GM23248 (cell line): ENCODE measurements at regions not wholly inside any gene's neighbourhood (a gene's known extent, or its start where the extent isn't known, plus 50 kb on each side); places are given as distances from the start of the nearest gene placed in this dataset.

Source experiments
- DNase-seq: peaks from one replicate; pipeline ENCODE4 v3.0.0-alpha.2; 2015
- H2AFZ ChIP-seq: fragments of 200-600 bp; sonication (generic); 2 replicates; pipeline ENCODE4 v1.6.1; 2016; ENCODE audit warnings: antibody characterized with exemption
- H3F3A ChIP-seq: fragments of 200-600 bp; sonication (generic); 2 replicates; pipeline ENCODE4 v1.6.1; 2016; ENCODE audit warnings: mild to moderate bottlenecking, antibody characterized with exemption, mixed run types; ENCODE audit not compliant: insufficient read depth
- H3K27ac ChIP-seq: fragments of 200-600 bp; sonication (generic); 2 replicates; pipeline ENCODE4 v1.5.1; 2016; ENCODE audit warnings: mild to moderate bottlenecking
- H3K27me3 ChIP-seq: fragments of 200-600 bp; sonication (generic); replicated peaks from 2 replicates; pipeline ENCODE4 v1.6.1; 2016; ENCODE audit warnings: mild to moderate bottlenecking; ENCODE audit not compliant: insufficient read depth
- H3K36me3 ChIP-seq: fragments of 200-600 bp; sonication (generic); 2 replicates; pipeline ENCODE4 v1.6.1; 2016; ENCODE audit warnings: low read depth, mild to moderate bottlenecking
- H3K4me1 ChIP-seq: fragments of 200-600 bp; sonication (generic); 2 replicates; pipeline ENCODE4 v1.6.1; 2016; ENCODE audit warnings: mild to moderate bottlenecking; ENCODE audit not compliant: insufficient read depth
- H3K4me2 ChIP-seq: fragments of 200-600 bp; sonication (generic); one replicate; pipeline ENCODE4 v1.6.1; 2016; ENCODE audit warnings: mild to moderate bottlenecking; ENCODE audit not compliant: unreplicated experiment
- H3K4me3 ChIP-seq: fragments of 200-600 bp; sonication (generic); 2 replicates; pipeline ENCODE4 v1.5.1; 2016; ENCODE audit warnings: mild to moderate bottlenecking
- H3K79me2 ChIP-seq: fragments of 200-600 bp; sonication (generic); 2 replicates; pipeline ENCODE4 v1.6.1; 2016; ENCODE audit warnings: mild to moderate bottlenecking; ENCODE audit not compliant: insufficient read depth
- H3K9ac ChIP-seq: fragments of 200-600 bp; sonication (generic); 2 replicates; pipeline ENCODE4 v1.6.1; 2016; ENCODE audit warnings: mild to moderate bottlenecking
- H3K9me2 ChIP-seq: fragments of 200-600 bp; sonication (generic); 2 replicates; pipeline ENCODE4 v1.6.1; 2016; ENCODE audit warnings: mixed run types, mild to moderate bottlenecking, moderate library complexity; ENCODE audit not compliant: insufficient read depth
- H3K9me3 ChIP-seq: fragments of 200-600 bp; sonication (generic); one replicate; pipeline ENCODE4 v1.6.1; 2017; ENCODE audit warnings: low read depth
- H4K20me1 ChIP-seq: fragments of 200-600 bp; sonication (generic); 2 replicates; pipeline ENCODE4 v1.6.0; 2016; ENCODE audit not compliant: insufficient read depth
- EZH2 ChIP-seq: fragments of 200-600 bp; sonication (generic); IDR thresholded peaks from 2 replicates; pipeline ENCODE4 v1.6.1; 2018; ENCODE audit warnings: antibody characterized with exemption, mild to moderate bottlenecking; ENCODE audit not compliant: insufficient read depth, poor library complexity, severe bottlenecking
- EZH2phosphoT487 ChIP-seq: fragments of 200-600 bp; sonication (generic); IDR thresholded peaks from 2 replicates; pipeline ENCODE4 v1.6.1; 2018; ENCODE audit warnings: antibody characterized with exemption, moderate library complexity, mild to moderate bottlenecking, low read depth; ENCODE audit not compliant: insufficient read depth
- WGBS, 2 experiments: methylation state at CpG; one replicate each; pipeline ENCODE4 v1.1.6; 2015 to 2017; ENCODE audit warnings: low lambda C conversion rate in 2 of 2, low coverage in 1 of 2; ENCODE audit errors: missing lambda C conversion rate in 2 of 2; 5-methylcytosine and 5-hydroxymethylcytosine counted together
- in situ Hi-C: fragments of 300-500 bp; cut with MboI; formaldehyde crosslinking; loops from 2 replicates; pipeline ENCODE4 v1.15.0; 2020

DNA sequence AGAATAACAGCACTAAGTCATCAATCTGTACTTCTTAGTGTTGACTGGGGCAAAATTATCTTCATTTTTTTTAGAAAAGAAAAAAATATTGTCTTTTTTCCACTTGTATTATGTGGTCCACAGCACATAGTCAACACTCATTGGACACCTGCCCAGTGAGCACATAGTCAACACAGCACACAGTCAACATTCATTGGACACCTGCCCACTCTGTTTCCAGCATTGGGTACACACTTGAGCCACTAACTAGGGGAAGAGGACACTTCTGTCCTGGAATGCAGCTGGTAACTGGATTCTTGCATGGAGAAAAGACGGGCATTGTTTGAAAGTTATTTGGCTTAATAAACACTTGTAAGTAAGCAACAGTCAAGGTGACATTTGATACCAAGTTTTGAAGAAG is 898.2 kb downstream of the CDY2B start:
- Histone ChIP-seq H3K4me1 (no peaks in the 10 kb centered on the region), H3K4me2 (no peak overlapping the region), H3K4me3 (no peak overlapping the region), H3K27ac (no peak overlapping the region), H3K79me2 (no peaks in the 10 kb centered on the region), H3K36me3 (no peaks in the 10 kb centered on the region), H3K9me2 (no peaks in the 10 kb centered on the region), H4K20me1 (no peaks in the 10 kb centered on the region), H2AFZ (no peak overlapping the region), H3K27me3 (no peaks in the 10 kb centered on the region), H3K9ac (no peak overlapping the region), H3F3A (no peaks in the 10 kb centered on the region), H3K9me3 (no peaks in the 10 kb centered on the region)
- WGBS, 2 experiments: 22 to 43% methylated on average over 1 of the region's 1 CpG
- in situ Hi-C loops: no loop called here
- no peak for DNase-seq
- TF ChIP-seq EZH2phosphoT487: no peak
- no peak for TF ChIP-seq EZH2

DNA sequence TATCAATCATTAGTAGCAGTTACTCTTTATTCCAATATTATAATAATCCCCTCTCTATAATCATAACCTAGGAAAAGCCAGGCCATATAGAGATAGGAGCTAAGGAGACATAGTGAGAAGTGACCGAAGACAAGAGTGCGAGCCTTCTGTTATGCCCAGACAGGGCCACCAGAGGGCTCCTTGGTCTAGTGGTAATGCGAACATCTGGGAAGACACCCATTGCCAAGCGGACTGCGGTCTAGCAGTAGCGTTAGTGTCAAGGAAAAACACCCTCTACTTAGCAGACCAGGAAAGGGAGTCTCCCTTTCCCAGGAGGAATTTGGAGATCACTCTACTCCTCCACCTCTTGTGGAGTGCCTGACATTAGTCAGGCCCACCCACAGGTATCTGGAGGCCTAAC is 920.9 kb downstream of the CDY2B start:
- WGBS, 2 experiments: 86 to 88% methylated on average over 6 of the region's 6 CpGs
- H3K4me3 ChIP-seq: no peak overlapping the region
- H3F3A ChIP-seq: no peaks in the 10 kb centered on the region
- DNase-seq: no peak
- no peak overlapping the region for H2AFZ ChIP-seq
- H3K9me3 ChIP-seq: no peaks in the 10 kb centered on the region
- in situ Hi-C loops: no loop called here
- no peak overlapping the region for H3K9ac ChIP-seq
- H3K36me3 ChIP-seq: no peaks in the 10 kb centered on the region
- H3K4me1 ChIP-seq: no peaks in the 10 kb centered on the region
- no peaks in the 10 kb centered on the region for H4K20me1 ChIP-seq
- H3K4me2 ChIP-seq: no peak overlapping the region
- no peaks in the 10 kb centered on the region for H3K9me2 ChIP-seq
- TF ChIP-seq EZH2phosphoT487 (no peak), EZH2 (no peak)
- H3K27me3 ChIP-seq: no peaks in the 10 kb centered on the region
- H3K79me2 ChIP-seq: no peaks in the 10 kb centered on the region
- no peak overlapping the region for H3K27ac ChIP-seq

DNA sequence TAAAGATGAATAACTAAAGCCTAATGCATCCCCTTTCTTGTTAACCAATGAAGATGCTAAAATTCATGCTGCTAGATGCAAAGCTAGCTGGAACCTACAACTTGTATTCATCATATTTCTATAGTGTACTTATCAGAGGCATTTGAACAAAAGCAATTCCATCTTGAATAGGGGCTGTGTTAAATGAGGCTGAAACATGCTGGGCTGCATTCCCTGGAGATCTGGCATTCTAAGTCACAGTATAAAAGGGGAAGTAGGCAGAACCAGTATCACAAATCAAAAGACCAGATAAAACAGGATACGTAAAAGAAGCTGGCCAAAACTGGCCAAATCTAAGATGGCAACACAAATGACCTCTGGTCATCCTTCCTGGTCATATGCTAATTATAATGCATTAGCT is 932.8 kb downstream of the CDY2B start:
- H3K36me3 ChIP-seq: no peaks in the 10 kb centered on the region
- no peak for DNase-seq

More for the DNA sequence above, 932.8 kb downstream of the CDY2B start:
- no peaks in the 10 kb centered on the region for H3F3A ChIP-seq
- no peaks in the 10 kb centered on the region for H3K9me3 ChIP-seq
- 0 to 17% methylated on average over 1 of the region's 1 CpG for WGBS, 2 experiments
- no peak overlapping the region for H2AFZ ChIP-seq
- H3K79me2 ChIP-seq: no peaks in the 10 kb centered on the region
- TF ChIP-seq EZH2: no peak
- no peak for TF ChIP-seq EZH2phosphoT487
- no peaks in the 10 kb centered on the region for H3K27me3 ChIP-seq
- in situ Hi-C loops: no loop called here
- H3K9ac ChIP-seq: no peak overlapping the region
- no peaks in the 10 kb centered on the region for H3K9me2 ChIP-seq
- H3K27ac ChIP-seq: no peak overlapping the region
- no peaks in the 10 kb centered on the region for H4K20me1 ChIP-seq
- H3K4me3 ChIP-seq: no peak overlapping the region
- no peaks in the 10 kb centered on the region for H3K4me1 ChIP-seq
- H3K4me2 ChIP-seq: no peak overlapping the region
